CD14-positive monocyte (primary cell): ENCODE measurements at regions not wholly inside any gene's neighbourhood (a gene's known extent, or its start where the extent isn't known, plus 50 kb on each side); places are given as distances from the start of the nearest gene placed in this dataset.

Experiments
- DNase-seq, 3 donors: peaks; one replicate each; pipeline ENCODE4 v3.0.0-alpha.2; 2011 to 2022
- H2AFZ ChIP-seq: 2 replicates; pipeline ENCODE4 v1.6.0; 2012; ENCODE audit warnings: mild to moderate bottlenecking, low read depth, low read length, inconsistent platforms; ENCODE audit not compliant: insufficient read depth, poor library complexity, severe bottlenecking
- H3K27ac ChIP-seq, 2 donors: 1 replicate in 1 of 2; 2 replicates in 1 of 2; pipeline ENCODE4 v1.5.1; 2012 to 2013; ENCODE audit warnings: low read length in 2 of 2, control low read depth in 1 of 2, inconsistent platforms in 1 of 2, low read depth in 1 of 2, mild to moderate bottlenecking in 1 of 2
- H3K27me3 ChIP-seq, 2 donors: one replicate each; pipeline versions ENCODE4 v1.6.0 to v1.6.1; 2011 to 2013; ENCODE audit warnings: low read length in 2 of 2; ENCODE audit not compliant: control insufficient read depth in 2 of 2, insufficient read depth in 2 of 2
- H3K36me3 ChIP-seq, 2 donors: replicated peaks in 1 of 2; 1 replicate in 1 of 2; 2 replicates in 1 of 2; pipeline versions ENCODE4 v1.5.1 to v1.6.1; 2012 to 2013; ENCODE audit warnings: low read length in 2 of 2, control low read depth in 1 of 2, inconsistent platforms in 1 of 2, mild to moderate bottlenecking in 1 of 2; ENCODE audit not compliant: insufficient read depth in 2 of 2, control insufficient read depth in 1 of 2
- H3K4me1 ChIP-seq, 2 donors: 1 replicate in 1 of 2; 2 replicates in 1 of 2; pipeline versions ENCODE4 v1.5.1 to v1.6.1; 2012 to 2013; ENCODE audit warnings: low read length in 2 of 2, control low read depth in 1 of 2, inconsistent platforms in 1 of 2, mild to moderate bottlenecking in 1 of 2, moderate library complexity in 1 of 2; ENCODE audit not compliant: insufficient read depth in 2 of 2, control insufficient read depth in 1 of 2
- H3K4me2 ChIP-seq: replicated peaks from 2 replicates; pipeline ENCODE3; 2012; ENCODE audit warnings: low read length, moderate library complexity, mild to moderate bottlenecking; ENCODE audit not compliant: poor library complexity, severe bottlenecking; ENCODE audit errors: extremely low read depth
- H3K4me3 ChIP-seq, 3 experiments: fragments of 200-600 bp in 1 of 3; sonication (generic) in 1 of 3; replicated peaks in 1 of 3; 1 replicate in 2 of 3; 2 replicates in 1 of 3; pipeline ENCODE4 v1.5.1; 2011 to 2013; ENCODE audit warnings: low read length in 3 of 3, mild to moderate bottlenecking in 3 of 3, control low read depth in 2 of 3, low read depth in 2 of 3, inconsistent platforms in 1 of 3, moderate library complexity in 1 of 3
- H3K79me2 ChIP-seq: 2 replicates; pipeline ENCODE4 v1.6.0; 2012; ENCODE audit warnings: mild to moderate bottlenecking, control low read depth, inconsistent platforms, low read length, moderate library complexity; ENCODE audit not compliant: insufficient read depth
- H3K9ac ChIP-seq: 2 replicates; pipeline ENCODE4 v1.6.0; 2017; ENCODE audit warnings: low read length, mild to moderate bottlenecking; ENCODE audit not compliant: insufficient read depth, poor library complexity, severe bottlenecking
- H3K9me3 ChIP-seq, 2 donors: replicated peaks in 1 of 2; 1 replicate in 1 of 2; 2 replicates in 1 of 2; pipeline versions ENCODE4 v1.5.1 to v1.6.1; 2012 to 2013; ENCODE audit warnings: low read length in 2 of 2, control low read depth in 1 of 2; ENCODE audit not compliant: control insufficient read depth in 1 of 2, insufficient read depth in 1 of 2
- H4K20me1 ChIP-seq: 2 replicates; pipeline ENCODE4 v1.6.0; 2012; ENCODE audit warnings: mild to moderate bottlenecking, low read length, control low read depth, moderate library complexity; ENCODE audit not compliant: insufficient read depth
- H3K27ac Mint-ChIP-seq, 7 donors: one replicate each; pipeline ENCODE4 v1.8.0; 2020; ENCODE audit warnings: mild to moderate bottlenecking in 7 of 7, mixed read lengths in 7 of 7, moderate library complexity in 6 of 7, inconsistent platforms in 2 of 7
- H3K27me3 Mint-ChIP-seq, 3 donors: one replicate each; pipeline ENCODE4 v1.8.0; 2021 to 2022; ENCODE audit warnings: low read depth in 3 of 3, mild to moderate bottlenecking in 3 of 3, mixed read lengths in 3 of 3, moderate library complexity in 3 of 3, inconsistent platforms in 1 of 3
- H3K36me3 Mint-ChIP-seq, 2 donors: one replicate each; pipeline ENCODE4 v1.8.0; 2020; ENCODE audit warnings: mixed read lengths in 2 of 2, inconsistent platforms in 1 of 2, mild to moderate bottlenecking in 1 of 2
- H3K4me1 Mint-ChIP-seq: one replicate; pipeline ENCODE4 v1.8.0; 2020; ENCODE audit warnings: mild to moderate bottlenecking, mixed read lengths
- H3K4me3 Mint-ChIP-seq, 2 donors: one replicate each; pipeline ENCODE4 v1.8.0; 2020; ENCODE audit warnings: mild to moderate bottlenecking in 2 of 2, mixed read lengths in 2 of 2, moderate library complexity in 1 of 2
- H3K9me3 Mint-ChIP-seq, 7 donors: one replicate each; pipeline ENCODE4 v1.8.0; 2020 to 2022; ENCODE audit warnings: mixed read lengths in 7 of 7, mild to moderate bottlenecking in 6 of 7, moderate library complexity in 6 of 7, inconsistent platforms in 2 of 7
- WGBS: methylation state at CpG from one replicate; pipeline ENCODE4 v1.1.5; 2013; ENCODE audit warnings: missing lambda C conversion rate; ENCODE audit not compliant: insufficient coverage; 5-methylcytosine and 5-hydroxymethylcytosine counted together
- intact Hi-C, 2 donors: fragments of 100-400 bp; cut with micrococcal nuclease; formaldehyde crosslinking; loops; one replicate each; pipeline versions ENCODE4 v1.15.0 to v1.15.1; 2023
- TF ChIP-seq, protein P1 (sequence below): fragments of 200-600 bp; IDR thresholded peaks from one replicate; pipeline ENCODE4 v1.8.0; 2022; ENCODE audit warnings: antibody characterized with exemption, mild to moderate bottlenecking

DNA sequence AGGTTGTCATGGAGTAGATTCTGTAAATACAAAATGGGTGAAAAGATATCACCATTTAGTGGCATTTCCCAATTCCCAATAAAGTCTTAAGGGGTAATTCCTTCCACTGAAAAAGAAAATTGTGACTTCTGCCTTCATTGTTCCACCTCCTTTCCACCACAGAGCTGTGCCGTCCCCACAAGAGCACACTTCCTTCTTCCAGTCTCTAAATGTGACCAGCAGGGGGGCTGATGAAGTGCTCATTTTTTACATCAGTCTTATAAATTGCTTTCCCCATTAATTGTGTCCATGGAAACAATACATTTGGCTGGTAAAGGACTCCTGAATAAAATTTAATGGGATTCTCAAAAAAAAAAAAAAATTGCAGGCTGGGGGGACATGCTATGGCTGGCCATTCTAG, 260.8 kb upstream of the PSMD7 start:
- intact Hi-C loops, result no loop called here
- H3K4me3 Mint-ChIP-seq, result no peak overlapping the region

DNA sequence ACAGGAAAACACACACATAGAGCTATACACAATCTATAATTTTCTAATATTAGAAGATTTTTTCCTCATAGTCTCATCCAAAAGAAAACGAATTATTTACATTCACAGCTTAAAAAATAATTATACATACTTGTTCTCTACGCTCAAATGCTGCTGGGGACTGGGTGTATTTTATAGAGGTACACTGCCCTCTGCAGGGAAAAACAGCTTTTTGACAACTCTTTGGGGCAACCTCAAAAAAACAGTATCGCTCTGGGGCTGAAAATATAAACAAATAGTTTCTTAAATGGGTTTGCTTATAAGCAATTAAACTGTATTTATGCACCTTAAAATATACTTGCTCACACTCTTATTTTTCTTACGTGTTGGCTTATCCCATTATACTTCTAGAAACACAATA, 261.8 kb upstream of the PSMD7 start:
- no peak overlapping the region for H2AFZ ChIP-seq
- H3K9me3 ChIP-seq, result no peaks in the 10 kb centered on the region
- peaks cover 0 to under 1% (median 0%) of the 10 kb centered on the region in 7 donors for H3K9me3 Mint-ChIP-seq
- no peak for DNase-seq
- TF ChIP-seq, protein P1, sequence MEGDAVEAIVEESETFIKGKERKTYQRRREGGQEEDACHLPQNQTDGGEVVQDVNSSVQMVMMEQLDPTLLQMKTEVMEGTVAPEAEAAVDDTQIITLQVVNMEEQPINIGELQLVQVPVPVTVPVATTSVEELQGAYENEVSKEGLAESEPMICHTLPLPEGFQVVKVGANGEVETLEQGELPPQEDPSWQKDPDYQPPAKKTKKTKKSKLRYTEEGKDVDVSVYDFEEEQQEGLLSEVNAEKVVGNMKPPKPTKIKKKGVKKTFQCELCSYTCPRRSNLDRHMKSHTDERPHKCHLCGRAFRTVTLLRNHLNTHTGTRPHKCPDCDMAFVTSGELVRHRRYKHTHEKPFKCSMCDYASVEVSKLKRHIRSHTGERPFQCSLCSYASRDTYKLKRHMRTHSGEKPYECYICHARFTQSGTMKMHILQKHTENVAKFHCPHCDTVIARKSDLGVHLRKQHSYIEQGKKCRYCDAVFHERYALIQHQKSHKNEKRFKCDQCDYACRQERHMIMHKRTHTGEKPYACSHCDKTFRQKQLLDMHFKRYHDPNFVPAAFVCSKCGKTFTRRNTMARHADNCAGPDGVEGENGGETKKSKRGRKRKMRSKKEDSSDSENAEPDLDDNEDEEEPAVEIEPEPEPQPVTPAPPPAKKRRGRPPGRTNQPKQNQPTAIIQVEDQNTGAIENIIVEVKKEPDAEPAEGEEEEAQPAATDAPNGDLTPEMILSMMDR, result no peak
- no peaks in the 10 kb centered on the region for H3K4me1 ChIP-seq
- H3K27ac ChIP-seq, result no peak overlapping the region
- peaks cover 0 to 8% (median 6%) of the 10 kb centered on the region in 3 donors for H3K27me3 Mint-ChIP-seq
- H3K36me3 ChIP-seq, result no peaks in the 10 kb centered on the region
- no peak overlapping the region for H3K9ac ChIP-seq
- H3K27me3 ChIP-seq, result peaks cover 0 to 3% of the 10 kb centered on the region in 2 donors
- no peak overlapping the region for H3K27ac Mint-ChIP-seq
- H3K36me3 Mint-ChIP-seq, result no peaks in the 10 kb centered on the region
- H3K4me2 ChIP-seq, result no peak overlapping the region
- no peak overlapping the region for H3K4me3 ChIP-seq
- no peaks in the 10 kb centered on the region for H3K79me2 ChIP-seq
- H4K20me1 ChIP-seq, result no peaks in the 10 kb centered on the region
- whole genome bisulfite sequencing, result 50% methylated on average over 1 of the region's 4 CpGs
- H3K4me3 Mint-ChIP-seq, result no peak overlapping the region
- no peaks in the 10 kb centered on the region for H3K4me1 Mint-ChIP-seq
- intact Hi-C loops, result no loop called here

More for the DNA sequence above, 260.8 kb upstream of the PSMD7 start:
- H4K20me1 ChIP-seq, result no peaks in the 10 kb centered on the region
- no peak for DNase-seq
- Mint-ChIP-seq H3K27me3 (peaks cover 0 to 8% (median 6%) of the 10 kb centered on the region in 3 donors), H3K9me3 (peaks cover 0 to 3% (median 0%) of the 10 kb centered on the region in 7 donors), H3K27ac (no peak overlapping the region), H3K4me1 (no peaks in the 10 kb centered on the region), H3K36me3 (no peaks in the 10 kb centered on the region)
- no peak overlapping the region for H2AFZ ChIP-seq
- H3K27ac ChIP-seq, result no peak overlapping the region
- no peaks in the 10 kb centered on the region for H3K9me3 ChIP-seq
- peaks cover 0 to 3% of the 10 kb centered on the region in 2 donors for H3K27me3 ChIP-seq
- H3K4me3 ChIP-seq, result no peak overlapping the region
- H3K4me2 ChIP-seq, result no peak overlapping the region
- WGBS, result no CpG with 5 or more reads among the region's 1 CpG
- H3K9ac ChIP-seq, result no peak overlapping the region
- no peaks in the 10 kb centered on the region for H3K79me2 ChIP-seq
- H3K36me3 ChIP-seq, result no peaks in the 10 kb centered on the region
- TF ChIP-seq, protein P1, result no peak
- no peaks in the 10 kb centered on the region for H3K4me1 ChIP-seq
